CD4-positive, alpha-beta T cell (primary cell): ENCODE measurements at regions not wholly inside any gene's neighbourhood (a gene's known extent, or its start where the extent isn't known, plus 50 kb on each side); places are given as distances from the start of the nearest gene placed in this dataset.

ENCODE experiments used
- ATAC-seq: fragments of 200-7000 bp; cut with Tn5 transposase; one replicate; pipeline ENCODE4 v1.10.0; 2022; ENCODE audit warnings: mild to moderate bottlenecking; ENCODE audit not compliant: poor library complexity
- CTCF ChIA-PET: fragments of 350-600 bp; sonication (Branson Sonifier 250); formaldehyde crosslinking; loops from one replicate; lab custom pipeline; 2021; ENCODE audit warnings: antibody characterized with exemption, inconsistent platforms; lab: Charles Lee
- POLR2A ChIA-PET: fragments of 350-600 bp; sonication (Branson Sonifier 250); formaldehyde crosslinking; loops from one replicate; lab custom pipeline; 2021; ENCODE audit warnings: antibody characterized with exemption, inconsistent platforms; lab: Charles Lee
- DNase-seq, 14 experiments: peaks; one replicate each; pipeline ENCODE4 v3.0.0-alpha.2; 2013 to 2020; ENCODE audit warnings: mixed read lengths in 2 of 14
- H3K27ac ChIP-seq, 2 donors: one replicate each; pipeline versions ENCODE4 v1.5.1 to v1.7.0; 2013; ENCODE audit warnings: low read length in 2 of 2, low read depth in 1 of 2, mild to moderate bottlenecking in 1 of 2
- H3K27me3 ChIP-seq, 2 experiments: 1 replicate in 1 of 2; 2 replicates in 1 of 2; pipeline versions ENCODE4 v1.6.1 to v1.7.0; 2013; ENCODE audit warnings: low read length in 2 of 2, control low read depth in 1 of 2, mild to moderate bottlenecking in 1 of 2, moderate library complexity in 1 of 2; ENCODE audit not compliant: insufficient read depth in 2 of 2, control insufficient read depth in 1 of 2
- H3K36me3 ChIP-seq: one replicate; pipeline ENCODE4 v1.6.1; 2013; ENCODE audit warnings: low read length, control low read depth; ENCODE audit not compliant: insufficient read depth
- H3K4me1 ChIP-seq: one replicate; pipeline ENCODE4 v1.6.1; 2013; ENCODE audit warnings: low read length, control low read depth; ENCODE audit not compliant: insufficient read depth
- H3K4me3 ChIP-seq: one replicate; pipeline ENCODE4 v1.5.1; 2013; ENCODE audit warnings: mild to moderate bottlenecking, low read length, moderate library complexity
- H3K9me3 ChIP-seq, 2 experiments: 1 replicate in 1 of 2; 2 replicates in 1 of 2; pipeline versions ENCODE4 v1.6.1 to v1.7.0; 2013; ENCODE audit warnings: low read length in 2 of 2, mild to moderate bottlenecking in 2 of 2, control low read depth in 1 of 2, moderate library complexity in 1 of 2; ENCODE audit not compliant: control insufficient read depth in 1 of 2, insufficient read depth in 1 of 2
- H3K27ac Mint-ChIP-seq: one replicate; pipeline ENCODE4 v1.8.0; 2020; ENCODE audit warnings: mixed read lengths
- H3K27me3 Mint-ChIP-seq: one replicate; pipeline ENCODE4 v1.8.0; 2021; ENCODE audit warnings: mixed read lengths
- H3K36me3 Mint-ChIP-seq: one replicate; pipeline ENCODE4 v1.8.0; 2021; ENCODE audit warnings: low read depth, mixed read lengths
- H3K4me1 Mint-ChIP-seq: one replicate; pipeline ENCODE4 v1.8.0; 2021; ENCODE audit warnings: low read depth, mixed read lengths
- H3K4me3 Mint-ChIP-seq: one replicate; pipeline ENCODE4 v1.8.0; 2020; ENCODE audit warnings: mild to moderate bottlenecking, mixed read lengths
- H3K9me3 Mint-ChIP-seq: one replicate; pipeline ENCODE4 v1.8.0; 2020; ENCODE audit warnings: mixed read lengths
- CTCF ChIP-seq: fragments of 200-600 bp; IDR thresholded peaks from one replicate; pipeline ENCODE4 v1.8.0; 2022; ENCODE audit warnings: antibody characterized with exemption, mild to moderate bottlenecking
- intact Hi-C, 2 experiments: fragments of 100-400 bp; cut with DNase I in 1 of 2; cut with micrococcal nuclease in 1 of 2; formaldehyde crosslinking; loops; one replicate each; pipeline versions ENCODE4 v1.15.1 to v1.9.0; 2023 to 2025; cut with DNase I, micrococcal nuclease

- Histone ChIP-seq H3K36me3 (no peaks in the 10 kb centered on the region), H3K9me3 (no peaks in the 10 kb centered on the region), H3K27ac (no peak overlapping the region), H3K4me1 (peaks cover 2% of the 10 kb centered on the region), H3K27me3 (peaks cover 3 to 5% of the 10 kb centered on the region in 2 experiments), H3K4me3 (no peak overlapping the region)
- H3K36me3 Mint-ChIP-seq: no peaks in the 10 kb centered on the region
- intact Hi-C loops: no loop called here
- POLR2A ChIA-PET: no interaction called here
- no peak for TF ChIP-seq CTCF
- H3K4me1 Mint-ChIP-seq: no peaks in the 10 kb centered on the region
- H3K27me3 Mint-ChIP-seq: peaks cover 5% of the 10 kb centered on the region
- H3K9me3 Mint-ChIP-seq: no peaks in the 10 kb centered on the region
- no peak overlapping the region for H3K27ac Mint-ChIP-seq
- DNase-seq (no peak), ATAC-seq (no peak)
- no peak overlapping the region for H3K4me3 Mint-ChIP-seq
- CTCF ChIA-PET: no interaction called here
These were observed 221.1 kb downstream of the C1D start for GRCh38 chr2:67841711-67842110.

- Histone ChIP-seq H3K4me1 (peaks cover 2% of the 10 kb centered on the region), H3K4me3 (no peak overlapping the region), H3K27me3 (peaks cover 3 to 5% of the 10 kb centered on the region in 2 experiments), H3K27ac (no peak overlapping the region), H3K36me3 (no peaks in the 10 kb centered on the region), H3K9me3 (no peaks in the 10 kb centered on the region)
- POLR2A ChIA-PET: no interaction called here
- no peaks in the 10 kb centered on the region for H3K9me3 Mint-ChIP-seq
- DNase-seq: no peak
- H3K27ac Mint-ChIP-seq: no peak overlapping the region
- H3K4me1 Mint-ChIP-seq: no peaks in the 10 kb centered on the region
- no peak for ATAC-seq
- H3K36me3 Mint-ChIP-seq: no peaks in the 10 kb centered on the region
- no peak overlapping the region for H3K4me3 Mint-ChIP-seq
- H3K27me3 Mint-ChIP-seq: peaks cover 5% of the 10 kb centered on the region
- CTCF ChIA-PET: no interaction called here
- intact Hi-C loops: no loop called here
- TF ChIP-seq CTCF: no peak
These were observed 220.3 kb downstream of the C1D start for GRCh38 chr2:67842375-67842959.

- Mint-ChIP-seq H3K27me3 (peaks cover 5% of the 10 kb centered on the region), H3K36me3 (no peaks in the 10 kb centered on the region), H3K4me1 (no peaks in the 10 kb centered on the region), H3K4me3 (no peak overlapping the region), H3K9me3 (no peaks in the 10 kb centered on the region), H3K27ac (no peak overlapping the region)
- ATAC-seq (no peak), DNase-seq (no peak)
- Histone ChIP-seq H3K4me3 (no peak overlapping the region), H3K27me3 (peaks cover 3 to 5% of the 10 kb centered on the region in 2 experiments), H3K9me3 (no peaks in the 10 kb centered on the region), H3K4me1 (peaks cover 2% of the 10 kb centered on the region), H3K36me3 (no peaks in the 10 kb centered on the region), H3K27ac (no peak overlapping the region)
- CTCF ChIA-PET: no interaction called here
- TF ChIP-seq CTCF: no peak
- POLR2A ChIA-PET: no interaction called here
- intact Hi-C loops: no loop called here
These were observed 218.7 kb downstream of the C1D start for GRCh38 chr2:67844024-67844540.
